HEK293T (cell line): ENCODE measurements at regions not wholly inside any gene's neighbourhood (a gene's known extent, or its start where the extent isn't known, plus 50 kb on each side); places are given as distances from the start of the nearest gene placed in this dataset.

ENCODE experiments used
- BHLHE40 ChIP-seq: fragments of 450-650 bp; IDR thresholded peaks from 2 replicates; pipeline ENCODE4 v1.6.1; 2016; ENCODE audit warnings: mild to moderate bottlenecking, moderate library complexity, borderline replicate concordance
- FOXA1 ChIP-seq: fragments of 450-650 bp; IDR thresholded peaks from 2 replicates; pipeline ENCODE4 v1.6.1; 2016; ENCODE audit warnings: mild to moderate bottlenecking
- FOXK2 ChIP-seq: fragments of 450-650 bp; IDR thresholded peaks from 2 replicates; pipeline ENCODE4 v1.6.1; 2016; ENCODE audit warnings: mild to moderate bottlenecking
- FOXM1 ChIP-seq: fragments of 450-650 bp; IDR thresholded peaks from 2 replicates; pipeline ENCODE4 v1.6.1; 2017; ENCODE audit warnings: mild to moderate bottlenecking, borderline replicate concordance
- TARDBP ChIP-seq: fragments of 450-650 bp; IDR thresholded peaks from 2 replicates; pipeline ENCODE4 v1.6.1; 2016
- TF ChIP-seq, protein P1 (sequence below): fragments of 450-650 bp; IDR thresholded peaks from 2 replicates; pipeline ENCODE4 v1.6.1; 2016

DNA sequence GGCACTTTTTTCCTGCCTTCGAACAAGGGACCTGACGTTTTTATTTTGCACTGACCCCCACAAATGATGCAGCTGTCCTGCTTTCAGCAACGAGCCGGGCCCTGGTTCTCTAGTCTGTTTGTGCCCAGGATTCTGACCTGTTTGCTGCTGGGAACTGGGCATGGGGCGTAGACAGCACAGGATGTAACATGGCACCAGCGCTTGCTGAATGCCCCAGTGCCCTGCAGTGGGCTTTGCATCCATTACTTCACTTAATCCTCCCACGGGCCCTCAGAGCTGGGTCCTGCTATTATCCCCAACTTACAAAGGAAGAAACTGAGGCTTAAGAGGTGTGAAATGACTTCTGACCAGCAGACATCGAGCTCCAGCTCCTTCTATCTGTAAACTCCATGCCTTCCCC lies 80.4 kb upstream of the PMEPA1 start:
- no peak for TF ChIP-seq FOXM1
- no peak for TF ChIP-seq BHLHE40
- TF ChIP-seq, protein P1, sequence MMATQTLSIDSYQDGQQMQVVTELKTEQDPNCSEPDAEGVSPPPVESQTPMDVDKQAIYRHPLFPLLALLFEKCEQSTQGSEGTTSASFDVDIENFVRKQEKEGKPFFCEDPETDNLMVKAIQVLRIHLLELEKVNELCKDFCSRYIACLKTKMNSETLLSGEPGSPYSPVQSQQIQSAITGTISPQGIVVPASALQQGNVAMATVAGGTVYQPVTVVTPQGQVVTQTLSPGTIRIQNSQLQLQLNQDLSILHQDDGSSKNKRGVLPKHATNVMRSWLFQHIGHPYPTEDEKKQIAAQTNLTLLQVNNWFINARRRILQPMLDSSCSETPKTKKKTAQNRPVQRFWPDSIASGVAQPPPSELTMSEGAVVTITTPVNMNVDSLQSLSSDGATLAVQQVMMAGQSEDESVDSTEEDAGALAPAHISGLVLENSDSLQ: no peak
- no peak for TF ChIP-seq TARDBP
- no peak for TF ChIP-seq FOXA1
- TF ChIP-seq FOXK2: no peak
